HG02610 (cell line): ENCODE measurements at regions not wholly inside any gene's neighbourhood (a gene's known extent, or its start where the extent isn't known, plus 50 kb on each side); places are given as distances from the start of the nearest gene placed in this dataset.

Experiments
- ATAC-seq: cut with Tn5 transposase; IDR thresholded peaks from one replicate; pipeline ENCODE4 v1.9.1; 2021; ENCODE audit warnings: mild to moderate bottlenecking, moderate library complexity; ENCODE audit not compliant: unreplicated experiment

DNA sequence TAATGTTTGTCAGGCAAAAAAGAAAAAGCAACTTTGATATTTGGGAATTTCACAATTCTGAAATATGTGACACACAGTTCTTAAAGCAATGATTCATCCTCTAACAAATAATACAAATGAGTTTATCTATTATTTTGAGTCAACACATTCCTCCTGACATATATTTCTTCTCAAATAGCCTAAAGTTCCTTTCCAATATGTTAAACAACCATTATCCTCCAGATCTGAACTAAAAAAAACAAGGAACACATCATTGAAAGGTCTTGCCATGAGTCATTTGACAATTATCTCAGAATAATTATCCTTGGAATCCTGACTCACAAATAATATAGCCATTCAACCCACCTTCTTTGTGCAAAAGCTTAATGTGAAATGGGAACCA, 208.7 kb upstream of the CDIN1 start:
- no peak for ATAC-seq

DNA sequence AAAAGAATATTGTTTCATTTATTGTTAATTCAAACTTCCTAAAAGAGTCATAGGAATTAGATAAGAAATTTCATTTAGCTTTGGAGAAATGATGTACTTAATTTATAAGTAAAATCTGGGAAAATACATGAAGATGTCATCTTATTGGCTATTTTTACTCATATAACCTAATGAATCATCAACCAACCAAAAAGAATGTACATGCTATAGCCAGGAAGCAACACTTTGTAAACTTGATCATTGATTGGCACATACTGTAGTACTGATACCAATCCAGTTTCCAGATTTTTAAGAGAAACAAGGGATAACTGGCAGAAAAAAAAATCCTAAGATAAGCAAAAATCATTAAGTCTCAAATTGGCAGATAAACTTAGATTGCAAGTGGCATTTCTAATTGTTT, 207.9 kb upstream of the CDIN1 start:
- no peak for ATAC-seq

DNA sequence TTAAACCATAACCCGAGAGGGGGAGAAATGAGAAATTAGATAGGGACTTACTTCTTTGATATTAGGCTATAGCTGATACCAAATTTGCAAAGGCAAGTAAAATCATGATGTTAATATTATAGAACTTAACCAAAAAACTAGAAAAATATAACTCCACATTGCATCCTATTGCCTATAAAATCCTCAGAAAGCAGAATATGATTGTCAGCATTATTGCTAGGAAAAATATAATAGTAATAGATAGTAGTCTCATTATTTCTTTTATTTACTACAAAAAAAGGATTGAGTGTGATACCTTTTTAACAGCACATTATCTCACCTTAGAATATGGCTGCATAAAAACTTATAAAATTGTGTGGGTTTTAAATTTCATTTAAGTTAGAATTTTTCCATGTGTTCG, 206.5 kb upstream of the CDIN1 start:
- no peak for ATAC-seq

DNA sequence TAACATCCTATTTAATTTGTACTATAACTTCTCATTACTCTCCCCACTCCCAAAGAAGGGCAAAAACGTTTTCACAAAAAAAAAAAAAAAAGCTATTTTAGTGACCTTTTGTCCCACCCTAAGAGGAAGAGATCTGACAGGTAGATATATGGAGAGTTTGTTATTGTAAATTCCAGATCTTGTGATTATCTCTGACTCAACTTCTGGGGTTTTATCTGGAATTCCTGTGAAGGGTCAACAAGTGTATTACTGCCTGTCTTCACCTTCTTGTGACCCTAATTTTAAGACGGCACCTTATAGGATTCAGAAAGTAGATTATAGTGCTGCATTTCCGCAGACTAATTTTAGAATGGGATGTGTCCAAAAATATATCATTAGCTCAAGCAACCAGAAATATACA, 205.9 kb upstream of the CDIN1 start:
- ATAC-seq = no peak

DNA sequence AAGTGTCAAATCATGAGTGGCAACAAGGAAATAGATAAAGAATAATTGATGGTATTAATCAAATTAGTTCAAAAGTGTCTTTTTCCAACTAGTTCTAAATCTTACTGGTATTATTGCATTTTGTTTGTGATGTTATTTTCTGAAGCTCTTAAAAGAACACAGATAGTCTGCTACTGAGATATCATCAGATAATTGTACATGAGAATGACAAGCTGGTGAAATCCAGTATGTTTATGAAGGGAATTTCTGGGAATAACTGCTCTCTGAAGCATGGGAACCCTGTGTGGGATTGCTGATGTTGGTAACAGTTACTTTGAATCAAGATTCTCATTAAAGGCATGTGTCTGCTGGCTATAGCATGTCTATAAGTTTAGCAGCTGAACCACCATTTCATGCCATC, 190.3 kb upstream of the CDIN1 start:
- no peak for ATAC-seq

DNA sequence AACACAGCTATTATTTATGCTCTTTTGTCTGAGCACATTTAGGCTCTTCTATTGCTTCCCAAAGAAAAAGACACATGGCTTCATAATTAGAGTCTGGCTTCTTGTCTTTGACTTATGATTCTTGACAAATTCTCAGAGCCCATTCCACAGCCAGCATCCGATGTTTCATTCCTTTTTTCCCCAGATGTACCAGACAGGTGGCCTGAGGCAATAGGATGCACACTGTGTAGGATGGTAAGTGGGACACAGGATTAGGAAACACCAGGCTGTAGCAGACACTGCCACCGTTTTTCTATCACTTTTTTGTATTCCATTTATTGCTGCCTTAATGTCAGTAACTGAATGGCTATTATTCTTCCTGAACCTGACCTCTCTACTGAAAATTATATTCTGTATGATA, 188.9 kb upstream of the CDIN1 start:
- ATAC-seq = no peak

DNA sequence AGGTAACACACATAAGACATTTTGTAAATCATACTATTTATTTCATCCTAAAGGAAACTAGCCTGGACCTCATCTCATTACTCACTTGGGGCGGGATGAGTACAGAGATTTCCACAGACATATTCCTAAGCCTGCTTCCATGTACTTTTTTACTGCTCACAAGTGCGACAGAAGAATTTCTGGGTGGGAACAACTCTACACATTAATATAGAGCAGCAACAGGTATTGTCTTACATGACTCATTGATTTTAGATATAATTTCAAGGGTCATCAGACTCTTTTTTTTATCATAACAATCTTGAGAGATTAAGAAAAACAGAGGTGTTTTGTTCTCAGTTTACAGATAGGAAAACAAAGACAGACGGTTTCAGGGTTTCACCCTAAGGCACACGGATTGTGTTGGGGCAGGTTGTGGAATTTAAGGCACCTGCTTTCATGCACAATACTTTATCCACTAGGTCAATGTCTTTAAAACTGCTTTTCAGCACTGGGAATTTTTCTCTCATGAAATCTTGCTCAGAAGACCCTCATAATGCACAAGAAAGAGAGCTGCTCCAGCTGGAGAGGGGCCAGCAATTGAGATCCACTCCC, 186.7 kb upstream of the CDIN1 start:
- ATAC-seq = no peak

DNA sequence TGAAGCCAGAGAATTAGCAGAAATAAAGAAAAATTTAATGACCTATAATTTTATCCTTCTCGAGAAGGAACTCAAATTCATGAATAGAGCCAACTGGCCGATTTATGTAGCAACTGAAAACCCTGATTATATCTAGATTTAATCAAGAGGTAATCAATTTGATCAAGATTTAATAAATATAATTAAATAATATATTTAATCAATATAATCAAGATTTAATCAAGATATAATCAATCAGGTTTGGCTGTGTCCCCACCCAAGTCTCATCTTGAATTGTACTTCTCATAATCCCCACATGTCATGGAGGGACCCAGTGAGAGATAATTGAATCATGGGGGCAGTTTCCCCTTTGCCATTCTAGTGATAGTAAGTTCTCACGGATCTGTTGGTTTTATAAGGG, 181.2 kb upstream of the CDIN1 start:
- ATAC-seq = no peak

DNA sequence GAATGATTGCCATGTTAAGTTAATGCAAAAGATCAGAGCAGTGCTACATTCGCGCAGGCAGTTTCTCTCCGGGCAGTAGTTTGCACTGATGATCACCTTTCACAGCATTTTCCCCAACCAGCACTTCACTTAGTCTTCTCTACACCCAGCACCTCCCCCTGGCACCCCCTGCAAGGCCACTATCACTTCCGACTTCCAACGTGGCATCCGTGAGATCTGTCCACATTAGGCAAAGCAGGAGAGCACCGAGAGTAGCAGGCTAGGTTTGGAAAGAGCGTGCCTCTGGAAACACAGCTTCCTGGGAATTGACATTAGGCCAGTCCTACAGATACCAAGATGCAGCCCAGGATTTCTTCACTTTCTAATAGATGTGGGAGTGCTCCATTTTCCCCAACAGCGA, 180.2 kb upstream of the CDIN1 start:
- no peak for ATAC-seq

DNA sequence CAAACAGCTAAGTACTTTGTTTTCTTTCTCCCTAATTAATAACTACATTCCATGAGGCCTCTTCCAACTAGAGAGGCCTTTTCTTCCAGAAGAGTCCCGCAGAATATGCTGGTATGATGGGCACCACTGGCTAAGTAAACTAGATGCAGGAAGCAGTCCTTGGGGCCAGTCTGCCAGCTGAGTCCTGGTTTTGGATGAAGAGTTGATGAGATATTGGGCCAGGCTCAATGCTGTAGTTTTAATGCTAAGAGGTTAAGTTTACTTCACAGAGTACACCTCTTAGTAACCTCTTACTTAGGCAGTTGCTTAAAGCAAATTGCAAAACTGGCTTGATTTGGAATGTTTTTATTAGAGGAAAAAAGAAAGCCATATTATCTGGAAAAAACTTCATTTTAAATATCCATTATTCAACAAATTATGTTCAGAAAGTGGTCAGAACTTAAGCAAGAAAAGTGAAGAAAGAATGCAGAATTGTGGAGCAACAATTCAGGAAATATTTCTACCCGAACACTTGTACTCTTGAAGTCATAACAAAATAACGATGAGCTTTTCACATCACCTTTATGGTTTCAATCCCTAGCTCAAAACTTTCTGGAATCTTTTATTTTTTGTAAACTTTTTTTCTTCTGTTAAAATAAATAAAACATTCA, 178.4 kb upstream of the CDIN1 start:
- no peak for ATAC-seq

DNA sequence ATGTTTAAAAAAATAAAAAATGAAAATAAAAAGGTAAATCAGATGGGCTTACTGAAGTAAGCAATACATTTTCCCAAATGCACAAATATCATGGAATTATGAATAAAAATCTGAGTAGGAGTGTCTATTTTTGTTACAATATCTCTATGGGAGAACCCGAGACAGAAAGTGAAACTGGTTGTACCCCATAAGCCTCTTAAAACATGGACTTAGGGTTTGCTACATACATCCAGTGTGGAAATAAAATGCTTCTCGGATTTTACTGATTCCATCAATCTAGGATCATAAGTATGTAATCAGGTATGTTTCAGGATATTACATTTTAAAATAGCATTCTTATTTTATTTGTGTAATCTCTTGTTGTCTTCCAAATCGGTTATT, 177.8 kb upstream of the CDIN1 start:
- no peak for ATAC-seq

DNA sequence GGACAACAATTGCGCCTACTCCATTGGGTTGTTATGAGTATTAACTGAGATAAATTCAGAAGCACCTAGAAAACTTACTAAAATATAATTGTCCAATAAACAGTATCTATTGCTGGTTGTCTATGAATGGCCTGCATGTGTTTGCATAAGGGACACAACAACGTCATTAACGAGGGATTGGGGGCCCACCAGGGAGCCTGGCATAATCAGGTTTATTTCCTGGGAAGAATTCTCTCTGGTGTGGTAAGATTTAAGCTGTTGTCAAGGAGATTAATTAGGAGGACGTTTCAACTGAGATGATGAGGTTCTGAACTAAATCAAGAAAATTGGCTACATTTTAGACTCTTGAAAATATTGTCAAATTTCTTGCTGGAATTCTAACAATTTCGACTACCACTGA, 176.1 kb upstream of the CDIN1 start:
- no peak for ATAC-seq

DNA sequence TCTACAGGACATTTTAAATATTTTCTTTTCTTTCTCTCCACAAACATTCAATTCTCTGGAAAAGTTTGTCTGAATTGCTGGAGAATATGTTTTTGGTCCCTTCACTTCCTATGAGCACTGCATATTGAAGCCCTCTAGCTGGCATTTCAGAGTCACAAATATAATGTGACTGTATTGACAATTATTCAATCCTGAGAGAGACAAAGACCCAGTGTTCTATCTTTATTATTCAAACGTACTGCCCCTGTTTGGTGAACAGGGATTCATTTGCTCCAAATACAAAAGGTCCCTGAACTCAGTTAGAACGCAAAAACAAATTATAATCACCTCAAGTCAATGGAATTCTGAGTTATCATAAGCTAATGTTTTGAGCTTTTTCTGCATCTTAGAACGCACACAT, 173.1 kb upstream of the CDIN1 start:
- ATAC-seq = no peak

DNA sequence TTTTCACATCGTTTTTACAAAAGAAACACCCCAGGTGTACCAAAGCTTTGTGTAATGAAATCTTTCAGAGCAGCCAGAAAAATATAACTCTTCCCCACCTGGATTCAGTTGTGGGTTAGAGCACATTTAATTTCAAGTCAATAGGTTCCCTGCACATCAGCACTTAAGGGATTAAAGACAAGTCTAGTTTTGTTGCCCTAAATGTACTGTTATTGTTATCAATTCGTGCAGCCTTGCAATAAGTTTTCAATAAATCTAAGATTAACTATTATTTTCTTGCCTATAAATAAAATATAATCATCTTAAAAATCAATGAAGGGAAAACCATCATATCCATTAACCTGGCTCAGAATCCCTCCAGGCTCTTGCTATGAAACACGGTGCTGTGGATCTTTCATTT, 172.5 kb upstream of the CDIN1 start:
- ATAC-seq = no peak

DNA sequence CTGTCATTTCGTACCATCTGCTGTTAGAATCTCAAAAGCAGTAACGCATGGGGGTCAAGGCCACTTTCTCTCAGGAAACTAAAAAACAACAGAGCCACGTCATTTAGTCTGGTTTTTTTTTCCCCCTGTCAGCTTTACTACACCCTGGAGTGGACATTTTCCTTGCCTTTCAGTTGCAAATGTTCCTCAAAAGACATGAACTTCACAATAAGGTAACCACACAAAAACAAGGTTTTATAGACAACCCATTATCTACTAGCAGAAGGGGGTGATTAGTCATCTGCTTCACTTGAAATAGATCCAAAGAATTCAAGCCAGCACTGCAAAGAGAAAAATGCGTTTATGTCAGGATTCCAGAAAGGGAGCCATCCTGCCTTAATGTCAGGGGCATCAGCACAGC, 171.8 kb upstream of the CDIN1 start:
- no peak for ATAC-seq

DNA sequence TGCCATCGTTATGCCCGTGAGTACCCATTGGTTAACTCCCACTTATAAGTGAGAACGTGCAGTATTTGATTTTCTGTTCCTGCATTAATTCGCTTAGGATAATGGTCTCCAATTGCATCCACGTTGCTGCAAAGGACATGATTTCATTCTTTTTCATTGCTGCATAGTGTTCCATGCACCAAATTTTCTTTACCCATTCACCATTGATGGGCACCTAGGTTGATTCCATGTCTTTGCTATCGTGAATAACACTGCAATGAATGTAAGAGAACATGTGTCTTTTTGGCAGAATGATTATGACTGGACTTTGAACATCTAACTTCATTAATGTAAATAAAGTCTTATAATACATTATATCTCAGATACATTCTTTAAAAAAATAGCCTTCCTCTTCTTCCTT, 169.6 kb upstream of the CDIN1 start:
- no peak for ATAC-seq

DNA sequence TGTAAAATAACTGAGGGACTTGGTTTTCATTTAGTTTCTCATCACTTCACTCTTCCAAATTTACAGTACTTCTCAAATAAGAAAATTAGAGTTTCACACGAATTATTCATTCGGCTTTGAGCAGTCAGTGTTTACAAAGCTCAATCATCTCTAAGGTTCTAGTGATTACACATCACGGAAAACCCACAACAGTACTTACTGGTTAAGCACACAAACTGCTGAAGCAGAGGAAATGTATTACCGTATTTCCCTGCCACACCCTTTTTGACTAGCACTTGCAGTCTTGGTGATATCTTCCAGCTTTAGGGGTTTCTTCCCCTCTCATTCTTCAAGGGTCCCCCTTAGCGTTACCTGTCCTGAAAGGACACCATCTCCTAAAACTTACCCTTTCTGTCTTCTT, 164.8 kb upstream of the CDIN1 start:
- no peak for ATAC-seq

DNA sequence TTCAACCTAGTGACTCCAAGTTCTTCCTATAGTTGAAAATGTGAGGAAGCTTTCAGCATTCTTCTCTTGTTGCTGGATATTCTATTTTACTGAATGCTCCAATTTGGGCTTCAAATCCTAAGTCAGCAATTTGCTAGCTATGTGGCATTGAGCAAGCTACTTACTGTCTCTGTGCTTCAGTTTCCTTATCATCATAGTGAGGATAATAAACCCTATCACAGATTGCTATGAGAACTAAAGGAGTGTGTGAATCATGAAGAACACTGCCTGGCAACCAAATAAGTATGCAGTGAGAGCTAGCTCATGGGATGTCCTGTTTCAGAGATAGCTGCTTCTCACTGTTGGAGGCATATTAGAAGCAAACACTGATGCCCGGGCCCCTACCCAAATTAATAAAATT, 163.8 kb upstream of the CDIN1 start:
- no peak for ATAC-seq

DNA sequence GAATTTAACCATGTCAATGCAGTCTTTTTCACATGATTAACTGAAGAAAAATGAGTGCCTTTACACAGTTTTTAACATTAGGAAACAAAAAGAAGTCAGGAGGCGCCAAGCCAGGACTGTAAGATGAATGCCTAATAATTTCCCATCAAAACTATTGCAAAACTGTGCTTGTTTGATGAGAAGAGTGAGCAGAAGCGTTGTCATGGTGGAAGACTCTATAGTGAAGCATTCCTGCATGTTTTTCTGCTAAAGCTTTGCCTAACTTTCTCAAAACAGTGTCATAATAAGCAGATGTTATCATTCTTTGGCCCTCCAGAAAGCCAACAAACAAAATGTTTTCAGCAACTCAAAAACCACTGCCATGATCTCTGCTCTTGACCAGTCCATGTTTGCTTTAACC, 156.8 kb upstream of the CDIN1 start:
- no peak for ATAC-seq

DNA sequence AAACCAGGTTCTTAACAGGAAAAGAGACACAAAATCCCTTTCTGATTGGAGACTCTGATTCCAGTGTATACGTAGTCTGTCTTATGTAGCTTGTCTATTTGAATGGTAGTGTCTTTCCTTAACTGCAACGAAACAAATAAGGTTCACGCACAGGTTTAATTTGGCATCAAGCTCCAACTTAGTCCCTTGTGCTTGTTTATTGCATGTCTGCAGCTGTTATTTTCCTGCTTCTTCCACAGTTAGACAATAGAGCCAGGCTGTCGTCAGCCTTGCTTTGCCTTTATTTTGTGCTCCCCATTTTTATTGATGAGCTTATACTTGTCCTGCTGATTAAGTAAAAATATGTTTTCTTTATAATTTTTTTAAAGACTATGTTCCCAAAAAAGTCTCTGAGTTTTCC, 152.7 kb upstream of the CDIN1 start:
- ATAC-seq = no peak

DNA sequence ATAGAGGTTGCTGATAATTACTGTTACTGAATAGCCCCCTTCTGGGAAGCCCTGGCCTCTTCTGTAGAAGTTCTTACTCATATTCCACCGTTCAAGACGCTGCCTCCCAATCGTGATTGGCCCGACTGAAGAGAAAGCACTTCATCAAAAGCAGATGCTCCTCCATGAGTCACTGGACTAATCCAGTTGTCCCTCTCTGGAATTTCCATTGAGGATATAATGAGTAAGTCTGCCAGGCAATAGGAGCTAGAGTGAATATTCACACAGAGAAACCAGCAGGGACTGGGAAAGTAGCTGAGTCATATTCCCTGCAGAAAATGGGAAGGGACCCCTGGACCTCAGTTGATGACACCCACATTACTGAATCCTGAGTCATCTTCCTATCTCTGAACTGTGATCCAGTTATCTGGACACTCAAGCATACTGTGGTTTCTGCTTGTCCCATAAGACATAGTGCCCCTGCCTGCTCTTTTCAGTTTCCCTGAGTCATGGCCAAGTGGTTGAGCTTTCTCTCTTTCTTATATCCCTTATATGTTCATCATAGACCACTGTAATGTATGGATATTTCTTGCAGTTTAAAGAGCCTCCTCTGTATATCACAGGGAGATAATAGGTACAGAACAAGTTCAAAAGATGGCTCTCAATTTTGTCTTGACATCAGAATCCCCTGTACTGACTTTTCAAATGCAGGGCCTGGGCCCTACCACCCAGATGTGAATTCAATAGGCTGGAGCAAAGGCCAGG, 151.2 kb upstream of the CDIN1 start:
- no peak for ATAC-seq

DNA sequence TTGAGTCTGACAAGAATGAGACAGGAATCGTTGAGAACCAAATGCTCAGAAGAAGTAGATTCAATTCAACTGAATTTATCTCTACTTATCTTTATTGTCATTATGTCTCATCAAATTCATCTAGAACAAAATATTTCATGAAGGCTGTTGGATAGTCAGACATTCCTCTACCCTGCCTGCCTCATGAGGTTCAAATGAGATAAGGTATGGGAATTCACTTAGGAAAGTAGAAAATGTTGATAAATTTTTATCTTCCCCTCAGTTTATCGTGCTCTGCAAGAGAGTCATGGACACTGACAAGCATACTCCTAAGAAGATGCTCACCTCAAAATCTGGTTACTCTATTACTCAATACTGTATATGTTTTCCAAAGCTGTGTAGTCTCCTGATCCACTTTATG, 149.7 kb upstream of the CDIN1 start:
- no peak for ATAC-seq

DNA sequence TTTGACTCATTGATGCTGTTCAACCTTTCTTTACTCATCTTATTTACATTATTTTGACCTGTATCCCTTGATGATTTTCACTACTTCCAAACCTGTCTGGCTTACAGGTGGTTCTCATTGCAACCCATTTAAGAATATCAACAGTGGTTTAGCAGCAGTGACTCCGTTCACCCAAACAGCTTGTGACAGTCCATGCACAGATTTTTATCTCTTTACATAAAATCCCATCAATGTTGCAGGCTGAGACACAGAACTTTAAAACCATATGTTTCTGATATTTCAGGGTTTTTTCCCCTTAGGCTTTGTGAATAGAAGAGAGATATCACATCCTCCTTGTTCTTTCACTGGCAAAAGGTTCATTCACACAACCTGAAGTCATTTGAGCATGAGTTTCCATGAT, 149.1 kb upstream of the CDIN1 start:
- ATAC-seq = no peak
